Stimulated activated CD4-positive, alpha-beta T cell treated with anti-CD3 and anti-CD28 coated beads, Interleukin-1b, Interleukin-23, amount 100 ng/mL, for 48 hours (primary cell): ENCODE measurements at regions not wholly inside any gene's neighbourhood (a gene's known extent, or its start where the extent isn't known, plus 50 kb on each side); places are given as distances from the start of the nearest gene placed in this dataset.

Experiments
- DNase-seq: peaks from one replicate; pipeline ENCODE4 v3.0.0-alpha.2; 2020

DNA sequence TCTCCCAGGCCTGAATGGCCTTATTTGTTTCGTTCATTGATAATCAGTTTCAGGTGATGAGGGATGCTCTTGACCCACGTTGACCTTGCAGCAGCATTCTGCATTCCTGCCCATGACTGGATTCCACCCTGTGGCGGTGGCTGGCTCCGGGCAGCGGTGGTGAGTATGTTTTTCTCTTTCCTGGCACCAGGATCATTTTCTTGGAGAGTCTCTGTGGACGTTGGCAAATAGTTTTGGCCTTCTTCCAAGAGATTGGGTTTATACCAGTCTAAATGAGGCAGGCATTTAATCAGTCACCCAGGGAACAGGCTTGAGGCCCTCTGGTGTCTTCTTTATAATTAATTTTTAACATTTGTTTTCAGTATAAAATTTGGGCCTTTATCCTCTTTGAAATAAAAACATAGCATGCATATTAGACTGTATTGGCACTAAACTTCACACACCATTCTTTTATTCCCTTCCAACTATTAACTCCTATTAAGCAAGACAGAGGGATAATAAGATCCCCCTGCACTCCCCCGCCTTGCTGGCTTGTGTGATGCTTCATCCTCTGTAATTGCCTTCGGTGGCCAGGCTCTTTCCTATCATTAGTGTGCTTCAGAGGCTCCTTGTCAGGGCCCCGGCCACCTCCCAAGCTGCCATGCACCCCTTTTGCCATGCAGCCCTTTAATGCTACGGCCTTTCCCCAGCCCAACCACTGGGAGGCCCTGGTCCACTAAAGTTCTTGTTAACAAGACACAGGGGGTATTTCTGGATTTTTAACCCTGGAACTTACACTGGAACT lies 176.2 kb upstream of the TOPAZ1 start:
- DNase-seq, result no peak

DNA sequence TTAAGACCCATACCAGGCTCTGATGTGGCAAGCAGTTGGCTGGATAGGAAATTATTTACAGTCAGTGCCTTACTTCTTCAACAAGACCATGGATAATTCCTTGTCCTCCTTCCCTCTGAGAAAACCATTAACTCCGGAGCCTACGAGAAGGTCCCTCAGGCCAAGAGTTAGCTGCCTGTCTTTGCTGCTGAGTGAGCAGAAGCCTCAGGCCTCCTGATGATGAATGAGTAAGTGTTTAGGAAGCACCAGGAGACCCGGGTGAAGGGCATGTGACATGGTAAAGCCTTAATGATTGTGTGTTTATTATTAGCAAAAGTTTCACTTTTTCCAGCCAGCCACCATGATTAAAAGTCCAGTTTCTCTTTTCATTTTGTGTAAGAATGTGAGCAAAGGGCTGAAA lies 174.9 kb upstream of the TOPAZ1 start:
- DNase-seq, result no peak

DNA sequence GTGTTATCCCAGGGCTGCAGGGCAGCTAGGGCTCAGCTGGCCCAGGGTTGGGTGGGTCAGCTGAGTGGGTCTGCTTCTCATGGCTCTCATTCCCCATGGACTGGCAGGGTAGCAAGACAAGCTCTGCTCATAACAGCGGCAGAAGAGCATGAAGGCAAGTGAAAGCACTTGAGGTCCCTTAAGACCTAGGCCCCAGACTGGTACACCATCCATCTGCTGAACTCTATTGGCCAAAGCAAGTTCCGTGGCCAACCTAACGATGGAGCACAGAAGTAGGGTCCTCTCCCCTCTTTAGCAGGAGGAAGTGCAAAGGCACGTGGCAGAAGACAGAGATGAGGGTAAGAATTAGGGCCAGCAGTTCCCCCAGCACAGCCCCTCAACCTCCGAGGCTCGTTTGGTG lies 174.3 kb upstream of the TOPAZ1 start:
- DNase-seq, result no peak

DNA sequence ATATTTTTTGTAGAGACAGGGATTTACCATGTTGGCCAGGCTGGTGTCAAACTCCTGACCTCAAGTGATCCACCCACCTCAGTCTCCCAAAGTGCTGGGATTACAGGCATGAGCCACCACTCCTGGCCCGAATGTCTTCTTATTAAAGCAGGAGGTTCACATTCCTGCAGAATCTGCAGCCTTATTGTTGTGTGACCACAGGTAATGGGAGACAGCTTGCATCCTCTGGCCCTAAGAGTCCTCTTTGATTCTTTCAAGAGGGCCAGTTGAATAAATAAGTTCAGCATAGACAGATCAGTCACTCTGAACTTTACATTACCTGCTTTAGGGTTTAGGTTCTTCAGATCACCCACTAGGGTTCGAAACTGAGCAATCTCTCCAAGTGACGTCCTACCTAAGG lies 172.9 kb upstream of the TOPAZ1 start:
- DNase-seq, result no peak

DNA sequence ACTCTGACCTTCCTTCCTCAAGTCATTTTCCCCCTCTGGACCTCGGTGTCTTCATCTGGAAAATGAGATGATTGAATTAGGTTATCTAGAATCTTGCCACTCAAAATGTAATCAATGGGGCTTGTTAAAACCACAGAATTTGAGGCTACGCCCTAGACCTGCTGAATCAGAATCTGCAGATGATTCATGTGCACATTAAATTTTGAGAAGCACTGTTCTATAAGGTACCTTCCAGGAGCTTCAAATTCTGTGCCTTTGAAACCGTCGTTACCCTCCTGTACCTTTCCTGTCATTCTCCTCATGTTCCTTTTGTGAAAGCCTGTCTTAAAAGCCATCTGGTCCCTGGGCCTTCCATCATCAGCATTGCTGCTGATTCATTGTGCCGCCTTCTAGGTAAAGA lies 172.4 kb upstream of the TOPAZ1 start:
- no peak for DNase-seq

DNA sequence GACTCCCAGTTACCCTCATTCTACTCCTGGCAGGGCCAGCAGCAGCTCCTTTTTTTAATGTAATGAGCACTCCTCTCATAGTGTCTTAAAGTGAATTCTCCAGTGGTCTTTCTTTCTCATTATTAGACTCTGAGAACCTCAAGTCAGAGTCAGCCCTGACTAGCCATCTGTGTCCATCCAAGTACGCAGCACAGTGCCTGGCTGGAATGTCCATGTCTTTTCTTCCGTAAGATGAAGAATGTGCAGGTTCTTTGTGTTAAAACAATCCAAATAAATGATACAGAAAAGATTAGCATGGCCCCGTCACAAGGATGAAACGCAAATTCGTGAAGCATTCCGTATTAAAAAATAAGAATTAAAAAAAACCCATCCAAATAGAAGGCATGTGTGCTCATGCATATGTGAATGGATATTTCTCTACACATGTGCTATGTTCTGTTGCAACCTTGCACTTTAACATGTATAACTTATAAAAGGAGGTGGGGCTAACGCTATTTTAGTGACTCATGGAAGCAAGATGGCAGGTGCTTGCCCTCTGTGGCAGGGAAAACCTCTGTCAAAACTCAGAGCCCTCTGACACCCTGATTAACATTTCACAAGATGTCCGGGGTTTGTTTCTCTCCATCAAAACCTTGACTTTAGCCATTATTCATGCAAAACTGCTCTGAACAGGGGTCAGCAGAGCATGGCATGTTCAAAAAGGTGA lies 170.7 kb upstream of the TOPAZ1 start:
- DNase-seq, result no peak

DNA sequence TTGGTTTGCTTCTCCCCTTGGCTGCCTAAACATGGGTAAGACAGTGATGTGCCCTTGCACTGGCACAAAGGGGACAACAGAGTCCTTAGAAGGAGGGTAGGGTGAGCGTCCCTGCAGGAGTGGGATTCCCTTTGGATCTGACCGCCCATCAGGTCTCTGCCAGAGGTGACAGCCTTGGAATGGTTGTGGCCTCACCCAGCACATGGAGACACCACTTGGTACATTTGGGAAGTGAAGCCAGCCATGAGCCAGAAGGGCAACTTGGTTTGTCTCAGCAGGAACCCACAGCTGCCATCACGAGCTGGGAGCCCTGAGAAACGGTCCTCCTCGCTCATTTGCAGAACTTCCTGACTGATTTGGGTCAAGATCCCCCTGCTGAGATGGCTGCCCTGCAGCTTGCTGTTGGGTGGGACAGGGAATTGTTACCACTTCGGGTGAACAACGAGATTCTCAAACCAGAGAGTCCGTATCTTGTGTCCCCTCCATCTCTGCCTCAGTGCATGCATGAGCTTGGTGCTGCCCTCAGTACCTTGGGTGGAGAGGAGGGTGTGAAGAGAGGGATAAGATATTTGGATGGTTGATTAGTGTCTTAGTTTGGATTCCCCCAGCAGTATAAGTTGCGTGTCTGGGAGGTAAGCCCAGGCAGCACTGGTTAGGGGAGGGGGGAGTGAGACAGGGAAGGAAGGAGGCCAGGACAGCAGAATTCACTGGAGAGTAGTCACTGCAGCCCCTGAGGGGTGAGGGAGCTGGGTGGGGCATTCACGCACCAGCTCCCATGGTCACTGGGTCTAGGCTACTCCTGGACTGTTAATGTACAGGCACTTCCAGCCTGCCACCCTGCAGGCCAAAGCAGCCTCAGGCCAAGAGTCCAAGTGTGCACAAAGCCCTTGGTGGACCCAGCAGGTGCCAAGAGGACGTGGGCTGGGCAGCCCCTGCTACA lies 168.8 kb upstream of the TOPAZ1 start:
- no peak for DNase-seq

DNA sequence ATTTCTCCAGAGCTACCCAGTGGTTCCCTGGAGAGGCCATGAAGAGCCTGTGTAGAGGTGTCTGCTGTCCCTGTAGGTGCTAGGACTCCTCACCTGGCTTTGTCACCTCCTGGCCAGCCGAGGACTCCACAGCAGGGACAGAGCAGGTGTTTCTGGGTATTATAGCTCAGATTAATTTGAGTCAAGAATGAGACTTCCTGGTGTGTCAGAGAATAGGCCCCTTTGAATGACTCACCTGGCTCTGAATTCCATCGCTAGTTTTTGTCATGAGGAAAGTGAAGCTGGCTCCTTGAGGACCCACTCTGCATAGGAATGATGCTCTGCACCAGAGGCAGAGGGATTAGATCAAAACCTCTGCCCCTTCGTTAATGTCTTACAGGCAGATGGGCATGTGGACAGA lies 167.5 kb upstream of the TOPAZ1 start:
- DNase-seq, result no peak

DNA sequence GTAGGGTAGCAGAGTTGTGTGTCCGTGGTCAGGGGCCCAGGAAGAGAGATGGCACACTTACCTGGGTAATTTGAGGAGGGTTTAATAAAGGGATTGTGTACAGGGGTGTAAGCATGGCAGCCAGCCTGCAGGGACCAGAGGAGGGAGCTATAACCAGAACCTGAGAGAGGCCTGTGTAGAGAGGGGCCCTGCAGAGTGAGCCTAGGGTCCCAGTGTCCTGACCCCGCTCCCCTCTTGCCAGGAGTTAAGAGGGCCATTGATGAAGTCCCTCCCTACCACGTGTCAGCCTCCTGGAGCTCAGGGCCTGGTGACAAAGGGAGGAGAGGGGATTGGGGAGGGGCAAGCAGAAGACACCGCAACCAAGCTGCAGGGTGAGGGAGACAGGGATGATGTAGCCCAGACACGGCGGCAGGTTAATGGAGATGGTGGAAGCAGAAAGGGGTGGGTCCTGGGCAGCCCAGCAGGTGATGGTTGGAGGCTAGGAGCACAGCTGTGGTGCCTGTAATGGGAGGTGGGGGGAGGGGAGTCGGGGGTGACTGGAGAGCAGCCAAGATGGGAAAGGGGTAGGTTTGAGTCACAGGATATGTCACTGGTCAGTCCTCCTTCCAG lies 165.4 kb upstream of the TOPAZ1 start:
- no peak for DNase-seq

DNA sequence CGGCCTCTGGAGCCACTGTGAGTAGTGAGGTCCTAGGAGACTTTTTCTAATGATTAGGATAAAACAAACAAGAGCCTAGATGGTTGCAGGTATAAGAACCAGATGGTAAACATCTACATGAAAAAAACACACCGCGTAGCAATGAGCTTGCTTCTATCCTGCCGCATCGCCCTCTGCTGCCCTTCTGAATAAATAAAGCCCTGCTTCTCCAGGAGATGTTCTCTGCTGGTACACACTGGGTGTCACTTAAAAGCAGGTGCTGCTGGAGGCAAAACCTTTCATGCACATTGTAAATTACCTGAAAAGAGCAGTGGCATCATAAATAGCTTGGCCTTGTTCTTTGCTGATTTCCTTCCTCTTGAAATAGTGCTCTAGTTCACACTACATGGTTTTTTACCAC lies 164.4 kb upstream of the TOPAZ1 start:
- DNase-seq, result no peak

DNA sequence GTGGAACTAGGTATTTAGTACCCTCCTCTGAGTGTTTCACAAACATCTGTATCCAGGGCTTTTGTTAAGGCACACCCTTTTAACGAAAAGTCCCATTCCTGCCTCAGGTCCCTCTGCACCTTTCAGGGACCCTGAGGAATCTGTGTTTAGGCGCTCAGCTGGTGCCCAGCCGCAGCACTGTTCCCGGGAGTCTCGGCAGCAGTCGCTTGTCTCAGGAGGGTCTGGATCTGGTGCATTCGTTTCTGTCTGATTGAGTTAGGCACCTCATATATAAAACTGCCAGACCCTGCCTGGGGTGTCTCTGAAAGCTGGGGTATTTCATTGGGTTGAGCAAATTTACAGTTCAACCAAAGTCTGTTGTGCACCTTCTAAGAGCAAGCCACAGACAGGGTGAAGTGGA lies 162.8 kb upstream of the TOPAZ1 start:
- no peak for DNase-seq

DNA sequence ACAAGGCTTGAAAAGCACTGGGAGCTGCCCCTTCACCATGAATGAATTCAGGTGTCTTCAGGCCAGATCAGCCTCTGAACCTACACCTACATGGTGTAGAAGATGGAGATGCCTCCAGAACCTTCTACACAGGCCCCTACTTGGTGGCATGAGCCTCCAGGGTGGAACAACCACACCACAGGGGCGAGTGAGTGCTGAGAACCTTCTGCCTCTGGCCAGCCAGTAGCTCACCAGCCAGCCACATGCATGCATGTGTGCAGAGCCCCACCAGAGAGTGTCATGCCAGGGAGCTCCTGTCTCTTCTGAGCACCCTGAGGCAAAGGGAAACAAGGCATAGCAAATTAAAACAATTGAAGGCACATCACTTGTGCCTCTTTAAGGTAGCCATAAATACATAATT lies 161.8 kb upstream of the TOPAZ1 start:
- no peak for DNase-seq

DNA sequence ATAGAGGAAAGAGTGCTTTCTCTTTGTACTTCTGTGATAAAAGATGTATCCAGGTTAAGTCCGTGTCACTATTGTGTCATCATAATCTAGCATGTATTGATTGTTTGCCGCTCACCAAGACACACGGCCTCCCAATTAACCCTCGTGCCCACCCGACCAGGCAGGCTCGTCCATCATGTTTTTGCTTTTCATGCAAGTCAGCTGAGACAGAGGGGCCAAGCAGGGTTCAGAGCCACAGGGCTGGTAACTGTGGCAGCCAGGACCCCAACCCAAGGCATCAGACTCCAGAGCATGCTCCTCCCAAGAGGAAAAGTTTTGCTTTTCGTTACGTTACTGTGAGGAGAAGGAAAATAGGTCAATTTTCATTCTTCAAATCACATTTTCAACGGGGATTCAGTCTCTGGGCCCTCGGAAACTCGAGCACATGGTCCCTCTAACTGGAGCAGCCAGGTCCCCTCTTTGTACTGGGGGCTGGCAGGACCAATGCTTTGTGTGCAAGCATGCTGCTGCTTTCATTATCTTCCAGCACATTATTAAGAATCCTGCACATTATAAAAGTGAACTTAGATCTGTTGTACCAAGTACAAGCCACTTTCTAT lies 161.1 kb upstream of the TOPAZ1 start:
- no peak for DNase-seq

DNA sequence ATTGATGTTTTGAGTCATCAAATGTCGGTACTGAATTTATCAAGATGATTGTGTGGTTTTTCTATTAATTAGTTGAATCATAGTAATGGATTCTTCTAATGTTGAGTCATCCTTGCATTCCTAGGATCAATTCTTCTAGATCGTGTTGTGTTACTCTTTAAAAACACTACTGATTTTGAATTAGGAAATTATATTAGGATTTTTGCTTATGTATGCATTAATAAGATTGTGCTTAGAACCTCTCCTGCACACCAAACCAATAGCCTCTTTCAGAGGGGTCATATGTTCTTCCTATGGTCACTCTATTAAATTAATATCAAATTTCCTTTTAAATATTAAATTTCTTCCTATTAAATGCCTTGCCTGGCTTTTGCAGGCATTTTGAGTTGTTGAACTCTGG lies 151.7 kb upstream of the TOPAZ1 start:
- no peak for DNase-seq

DNA sequence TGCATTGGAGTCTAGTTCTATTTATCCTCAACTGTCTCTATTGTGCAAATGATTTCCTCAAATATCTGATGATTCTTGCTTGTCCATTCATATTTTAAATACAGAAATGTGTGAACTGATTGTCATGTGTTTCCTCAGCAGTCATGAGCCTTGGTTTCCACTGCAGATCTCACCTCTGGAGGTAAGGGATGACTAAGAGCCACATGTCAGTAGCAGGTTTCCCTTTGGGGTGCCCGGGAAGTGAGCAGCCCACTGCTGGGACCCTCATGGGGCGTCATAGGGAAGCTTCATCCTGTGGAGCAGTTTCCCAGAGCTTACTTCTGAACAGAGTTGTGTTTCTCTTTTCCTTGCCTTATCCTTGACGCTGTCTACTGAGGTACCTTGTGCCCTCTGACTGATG lies 149.2 kb upstream of the TOPAZ1 start:
- no peak for DNase-seq

DNA sequence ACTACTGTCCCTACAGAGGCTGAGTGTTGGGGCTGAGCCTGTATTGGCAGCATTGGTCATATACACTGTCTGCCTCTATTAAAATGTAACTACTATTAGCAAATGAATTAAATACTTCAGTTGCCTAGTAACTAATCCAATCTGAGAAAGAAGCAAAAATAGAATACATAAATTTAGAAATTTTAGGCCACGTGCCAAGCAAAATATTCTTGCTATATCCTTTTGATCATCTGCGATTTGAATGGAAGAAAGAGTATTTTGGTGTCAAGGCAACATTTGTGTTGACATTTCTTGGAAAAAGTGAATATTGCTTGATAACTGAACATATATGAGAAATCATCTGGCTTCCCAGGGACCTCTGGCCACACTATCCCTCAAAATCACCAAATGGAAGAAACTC lies 148.2 kb upstream of the TOPAZ1 start:
- no peak for DNase-seq

DNA sequence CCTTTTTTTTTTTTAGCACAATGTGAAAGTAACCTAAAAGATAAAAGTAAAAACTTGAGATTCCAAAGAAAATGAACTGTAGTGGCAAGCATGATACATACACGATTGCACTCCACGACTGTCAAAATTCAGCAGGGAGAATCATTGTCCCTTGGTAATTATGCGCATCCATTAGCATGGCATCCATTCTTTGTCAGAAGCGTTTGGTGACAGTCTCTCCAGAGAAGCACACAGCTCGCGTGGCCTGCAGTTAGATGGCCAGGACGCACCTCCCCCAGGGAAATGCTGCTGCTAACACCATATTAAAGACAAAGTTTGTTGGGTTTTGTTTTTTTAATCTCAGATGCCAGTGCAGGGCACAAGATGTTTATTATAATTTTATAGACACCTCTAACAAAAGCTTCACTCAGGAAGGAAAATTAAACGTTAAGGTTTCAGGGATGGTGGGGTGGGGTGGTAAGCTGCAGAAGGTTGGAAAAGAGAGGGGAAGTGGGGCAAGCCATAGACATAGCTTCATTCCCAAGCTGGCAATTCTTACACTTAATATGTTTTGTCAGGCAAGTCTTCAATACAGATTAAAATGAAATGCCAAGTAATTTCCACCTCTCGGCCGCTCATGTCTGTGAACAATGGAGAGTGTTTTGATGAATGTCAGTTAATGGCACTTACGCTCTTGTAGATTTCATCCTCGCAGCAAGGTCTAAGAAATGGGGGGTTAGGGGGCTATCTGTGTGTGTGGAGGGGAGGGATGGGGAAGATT lies 142.8 kb upstream of the TOPAZ1 start:
- DNase-seq, result no peak

DNA sequence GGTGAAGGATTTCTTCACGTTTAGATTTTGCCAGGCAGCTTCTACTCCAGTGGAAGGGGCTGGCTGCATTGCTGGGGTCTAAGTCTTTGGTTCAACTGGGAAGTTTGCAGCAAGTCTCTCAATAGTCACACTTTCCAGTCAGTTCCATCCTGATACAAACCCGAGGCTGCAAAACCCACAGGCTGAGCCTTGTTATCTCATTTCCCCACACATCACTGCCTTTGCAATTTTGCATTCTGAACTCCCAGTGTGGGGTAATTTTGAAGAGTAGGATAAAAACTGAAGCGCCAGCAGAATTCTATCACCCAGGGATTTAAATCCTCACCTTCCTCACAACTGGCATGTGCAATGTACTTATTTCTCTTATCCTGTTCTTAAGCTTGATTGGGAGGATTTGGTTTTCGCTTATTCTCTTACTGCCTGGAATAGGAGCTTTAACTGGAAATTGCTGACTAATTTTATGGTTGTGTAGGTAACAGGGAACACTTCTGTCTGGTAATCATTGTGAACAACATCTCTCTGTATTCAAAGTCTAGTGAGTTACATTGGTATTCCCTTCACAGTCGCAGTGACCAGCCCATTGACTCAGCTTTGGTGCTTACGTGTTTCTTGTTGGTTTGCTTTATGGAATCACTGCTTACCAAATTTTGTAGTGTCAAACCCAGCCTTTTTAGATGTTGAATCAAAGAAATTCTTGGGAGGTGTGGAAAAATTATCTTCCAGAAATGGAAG lies 142.0 kb upstream of the TOPAZ1 start:
- no peak for DNase-seq

DNA sequence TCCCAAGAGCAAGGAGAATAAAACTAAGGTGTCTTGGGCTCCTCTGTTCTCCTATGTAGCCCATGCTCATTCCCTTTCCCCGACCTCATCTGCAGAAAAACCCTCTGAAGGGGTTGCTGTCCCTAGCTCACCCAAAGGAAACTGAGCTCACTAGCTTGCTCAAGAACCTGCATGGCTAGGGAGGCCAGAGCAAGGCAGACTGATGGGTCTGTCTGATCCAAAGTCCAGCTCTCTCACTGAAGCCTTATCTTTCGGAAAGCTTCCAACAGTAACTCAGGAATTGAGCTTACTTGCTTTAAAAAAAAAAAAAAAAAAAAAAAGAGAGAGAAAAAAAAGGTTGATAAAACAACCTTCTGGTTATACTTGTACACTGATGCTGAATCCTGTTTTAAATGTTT lies 141.4 kb upstream of the TOPAZ1 start:
- no peak for DNase-seq

DNA sequence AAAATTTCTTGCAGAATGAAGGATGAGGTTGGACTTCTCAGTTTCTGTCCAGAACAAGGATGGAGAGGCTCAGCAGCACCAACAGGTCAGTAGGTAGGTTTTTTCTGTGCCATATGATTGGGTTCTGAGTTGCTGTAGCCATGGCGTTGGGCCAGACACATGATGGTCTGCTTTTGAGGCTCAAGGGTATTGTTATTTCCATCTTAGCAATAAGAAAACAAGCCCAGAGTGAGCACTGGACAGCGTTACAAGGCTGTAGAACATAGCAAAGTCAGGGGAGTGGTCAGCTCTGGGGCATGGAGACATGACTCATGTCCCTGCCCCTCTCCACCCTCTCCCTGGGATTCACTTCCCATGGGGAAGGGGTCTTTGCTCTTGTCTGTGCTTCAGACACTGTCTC lies 137.6 kb upstream of the TOPAZ1 start:
- DNase-seq, result no peak

DNA sequence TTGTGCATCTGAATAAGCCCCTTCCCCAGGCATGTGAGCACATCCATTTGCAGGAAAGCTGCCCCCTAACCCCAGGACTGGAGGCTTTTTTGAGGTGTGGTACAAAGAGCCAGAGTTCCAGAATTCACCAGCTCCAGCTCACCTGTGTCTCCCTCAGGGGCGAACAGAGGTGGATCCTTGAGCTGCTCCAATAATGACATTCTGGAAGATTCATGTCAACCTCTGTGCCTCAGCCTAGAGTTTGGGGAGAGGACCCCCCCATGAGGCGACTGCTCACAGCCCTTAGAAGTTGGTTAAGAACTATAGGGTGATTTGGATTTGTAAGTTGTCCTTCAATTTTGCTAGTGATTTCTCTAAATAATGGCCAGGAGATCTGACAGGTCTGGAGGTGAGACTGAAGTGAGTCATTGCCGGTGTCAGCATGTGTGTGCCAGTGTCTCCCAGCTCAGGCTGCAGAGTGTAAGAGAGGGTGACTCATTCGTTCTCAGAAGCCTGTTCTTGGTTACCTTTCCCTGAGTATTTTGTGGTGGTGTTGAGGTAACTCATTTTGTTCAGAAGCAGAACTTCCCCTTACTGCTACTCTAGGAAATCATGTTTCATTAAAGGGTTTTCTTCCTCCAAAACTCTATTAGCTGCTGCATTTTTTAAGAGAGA lies 136.9 kb upstream of the TOPAZ1 start:
- DNase-seq, result peak; percentile 69
